ENCODE measurements at regions not wholly inside any gene's neighbourhood (a gene's known extent, or its start where the extent isn't known, plus 50 kb on each side); places are given as distances from the start of the nearest gene placed in this dataset.
"Not testable (repeated sequence)": the region's sequence is repeated elsewhere in the genome, so short reads cannot be mapped to it uniquely, and the experiment has no call there.

DNA sequence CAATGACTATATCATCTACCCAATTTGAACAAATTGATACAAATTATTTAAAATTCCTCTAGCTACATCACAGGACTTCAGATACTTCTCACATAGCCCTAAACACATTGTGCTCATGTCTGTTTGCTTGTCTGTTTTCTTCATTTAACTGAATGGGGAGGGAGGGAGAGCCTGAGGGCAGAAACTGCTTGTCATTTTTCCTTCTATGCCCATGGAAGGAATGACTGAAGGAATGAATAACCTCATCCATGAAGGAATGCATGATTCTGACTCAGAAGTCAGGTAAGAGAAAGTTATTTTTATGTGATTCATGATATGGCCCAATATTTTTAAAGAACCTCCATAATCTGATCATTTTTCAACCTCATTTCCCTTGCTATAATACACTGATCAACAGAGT is 418.0 kb upstream of the PITX2 start:
- ATAC-seq = no peak

DNA sequence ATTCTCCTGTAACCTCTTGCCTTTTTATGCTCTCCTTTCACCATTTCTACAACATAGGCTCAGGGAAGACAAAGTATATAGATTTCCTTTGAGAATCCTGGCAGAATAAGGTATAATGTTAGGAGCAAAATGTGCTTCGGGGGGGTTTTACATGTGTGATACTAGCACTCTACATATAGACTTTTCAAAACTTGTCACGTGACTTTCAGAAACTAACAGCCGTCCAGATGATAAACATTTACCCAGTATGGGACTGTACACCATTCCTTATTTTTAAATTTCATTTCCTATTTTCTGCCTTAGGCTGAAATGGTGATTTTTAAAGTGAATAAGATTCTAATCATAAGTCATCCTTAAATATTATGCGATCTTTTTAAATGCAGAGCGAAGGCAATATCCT is 420.4 kb upstream of the PITX2 start:
- no peak for ATAC-seq

DNA sequence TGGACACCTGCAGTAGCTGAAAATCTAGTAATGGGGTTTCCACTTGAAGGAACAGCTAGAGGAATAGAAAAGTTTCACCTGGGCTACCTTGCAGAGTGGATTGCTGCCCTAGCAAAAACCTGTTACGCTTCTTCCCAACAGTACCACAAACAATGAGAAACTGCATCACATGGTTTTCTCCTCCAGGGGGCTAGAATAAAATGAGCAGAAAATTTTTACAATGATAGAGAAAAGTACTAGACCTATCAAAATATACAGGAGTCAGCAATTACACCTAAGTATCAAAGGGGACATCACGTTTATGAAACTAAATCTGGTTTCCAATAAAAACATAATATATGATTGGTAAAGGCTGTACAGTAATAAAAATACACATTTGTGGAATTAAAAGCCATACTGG is 423.1 kb upstream of the PITX2 start:
- ATAC-seq = no peak

DNA sequence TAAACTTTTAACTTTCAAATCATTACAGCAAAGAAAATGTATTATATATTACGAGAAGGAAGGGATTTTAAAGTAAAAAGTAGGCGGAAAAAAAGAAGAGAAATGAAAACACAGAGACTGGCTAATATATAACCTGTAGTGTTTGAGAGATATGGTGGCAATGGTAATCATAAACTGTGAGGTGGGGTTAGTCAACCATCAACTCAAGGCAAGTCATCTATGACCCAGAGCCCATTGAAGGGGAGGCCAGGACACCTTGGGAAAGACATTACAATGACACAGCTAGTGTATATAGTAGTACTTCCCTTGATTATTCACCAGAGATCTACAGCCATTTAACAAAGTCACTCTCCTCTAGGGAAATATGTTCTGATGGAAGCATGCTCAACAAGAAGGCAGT is 423.9 kb upstream of the PITX2 start:
- no peak for ATAC-seq

DNA sequence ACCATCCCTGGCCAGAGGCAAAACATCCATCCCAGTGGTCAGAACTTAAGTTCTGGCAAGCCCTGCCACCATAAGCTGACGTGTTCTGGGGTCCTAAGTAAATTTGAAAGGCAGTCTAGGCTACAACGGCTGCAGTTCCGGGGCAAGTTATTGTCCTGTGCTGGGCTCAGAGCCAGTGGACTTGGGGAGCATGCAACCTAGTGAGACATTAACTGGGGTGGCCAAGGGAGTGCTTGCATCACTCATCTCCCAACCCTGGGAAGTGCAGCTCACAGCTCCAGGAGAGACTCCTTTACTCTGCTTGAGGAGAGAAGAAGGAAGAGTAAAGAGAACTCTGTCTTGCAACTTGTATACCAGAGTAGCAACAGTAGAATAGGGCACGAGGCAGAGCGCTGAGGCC is 425.4 kb upstream of the PITX2 start:
- ATAC-seq = no peak

DNA sequence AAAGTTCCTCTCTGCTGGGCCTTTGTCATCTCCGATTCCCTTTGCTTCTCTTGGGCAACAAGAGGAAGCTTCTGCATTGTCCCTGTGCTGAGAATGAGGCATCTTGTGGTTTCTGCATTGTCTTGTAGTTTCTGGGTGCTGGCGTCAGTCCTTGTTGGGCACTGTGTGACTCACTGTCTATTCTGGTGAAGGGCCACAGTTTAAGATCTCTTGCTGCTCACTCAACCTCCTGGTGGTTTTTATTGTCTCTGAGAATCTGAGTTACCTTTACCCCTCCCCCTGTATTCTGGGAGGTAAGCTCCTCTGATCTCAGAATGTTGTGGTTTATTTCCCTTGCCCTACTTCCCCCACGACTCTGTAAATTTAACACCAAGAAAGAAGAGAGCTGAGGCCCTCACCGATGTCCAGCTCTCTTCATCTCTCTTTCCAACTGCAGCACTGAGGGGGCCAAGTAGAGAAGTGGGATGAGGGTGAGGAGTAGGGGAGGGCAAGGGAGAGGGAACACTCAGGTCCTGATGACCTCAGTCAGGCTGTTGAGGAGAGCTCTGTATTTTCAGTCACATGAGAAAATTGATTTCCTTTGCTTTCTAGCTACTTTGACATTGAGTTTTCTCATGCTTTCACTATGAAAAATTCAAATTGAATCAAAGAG is 441.6 kb upstream of the PITX2 start:
- ATAC-seq = no peak

DNA sequence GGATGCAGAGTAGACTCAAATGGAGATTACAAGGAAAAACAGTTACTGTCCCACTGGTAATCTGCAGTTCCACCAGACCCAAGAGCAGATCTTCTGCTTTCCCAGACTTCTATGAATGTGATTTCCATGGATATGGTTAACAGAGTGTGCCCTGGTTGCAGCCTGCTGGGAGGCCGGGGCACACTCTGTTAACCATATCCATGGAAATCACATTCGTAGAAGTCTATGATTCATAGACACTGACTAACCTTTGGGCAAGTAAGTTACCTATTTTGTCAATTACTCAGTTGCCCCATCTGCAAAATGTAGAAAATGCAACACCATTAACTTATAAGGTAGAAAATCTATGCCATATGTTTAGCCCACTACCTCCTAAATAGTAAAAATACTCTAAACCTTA is 443.1 kb upstream of the PITX2 start:
- no peak for ATAC-seq

DNA sequence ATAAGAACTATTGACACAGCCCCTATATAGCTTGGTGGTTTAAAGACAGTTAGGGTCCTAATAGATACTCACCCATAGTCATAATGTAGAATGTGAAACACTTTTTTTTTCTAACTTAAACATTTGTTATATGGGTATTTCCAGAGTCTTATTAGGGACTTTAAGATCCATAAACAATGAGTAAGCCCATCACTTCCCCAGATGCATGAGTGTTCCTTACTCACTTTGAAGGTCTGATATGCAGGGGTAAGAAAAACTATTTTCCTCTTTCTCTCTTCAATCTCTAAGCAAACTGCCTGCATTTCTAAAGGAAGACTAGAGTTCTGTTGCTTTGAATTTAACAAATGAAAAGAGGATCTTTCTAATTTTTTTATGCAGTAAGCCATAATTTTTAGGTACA is 443.6 kb upstream of the PITX2 start:
- no peak for ATAC-seq

DNA sequence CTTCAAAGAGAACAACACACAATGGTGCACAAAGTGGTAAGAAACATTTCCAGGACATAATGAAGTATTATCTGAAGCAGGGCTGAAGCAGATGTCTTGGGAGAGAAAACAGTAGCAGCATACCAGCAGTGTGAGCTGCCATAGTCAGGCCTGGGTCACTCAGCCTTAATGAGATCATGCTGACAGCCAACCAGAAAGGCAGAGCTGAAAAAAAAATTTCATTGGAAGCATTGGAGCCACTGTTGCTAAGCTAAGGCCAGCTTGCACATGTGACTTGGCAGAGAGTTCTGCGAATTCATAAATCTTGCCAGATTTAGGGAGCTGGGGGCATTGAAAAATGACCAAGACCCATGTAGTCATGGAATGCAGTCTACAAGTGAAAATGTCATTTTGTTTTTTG is 444.0 kb upstream of the PITX2 start:
- ATAC-seq = no peak

DNA sequence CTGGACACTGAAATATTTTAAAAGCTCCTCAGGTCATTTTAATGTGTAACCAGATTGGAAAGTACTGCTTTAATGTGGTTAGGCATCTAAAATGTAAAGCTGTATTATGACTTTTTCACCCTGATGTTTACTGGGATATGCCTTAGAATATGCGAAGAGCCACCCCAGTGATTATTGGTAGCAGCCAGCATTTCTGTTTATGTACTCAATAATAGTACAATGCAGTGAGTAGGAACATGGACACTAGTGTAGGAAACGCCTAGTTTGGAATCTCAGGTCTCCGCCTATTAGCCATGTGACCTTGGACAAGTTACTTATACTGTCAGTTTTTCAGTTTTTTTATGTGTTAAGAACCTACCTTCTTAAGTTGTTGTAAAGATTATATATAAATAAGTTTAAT is 446.0 kb upstream of the PITX2 start:
- ATAC-seq = no peak

DNA sequence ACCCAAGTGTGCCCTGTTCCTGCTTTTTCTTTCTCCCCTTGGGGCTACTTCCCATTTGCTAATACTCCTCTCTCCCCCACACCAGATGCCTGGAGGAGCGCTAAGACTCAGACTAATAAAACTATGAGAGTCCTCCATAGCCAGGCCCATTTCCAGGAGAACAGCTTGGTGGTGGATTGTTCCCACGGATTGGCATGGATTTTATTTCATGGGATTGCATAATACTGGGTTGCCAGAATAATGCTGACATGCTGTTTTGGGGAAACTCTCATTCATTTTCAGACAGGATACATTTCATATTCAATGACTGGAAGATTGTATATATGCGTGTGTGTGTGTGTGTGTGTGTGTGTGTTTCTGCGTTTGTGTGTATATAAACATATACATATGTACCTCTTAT is 447.5 kb upstream of the PITX2 start:
- no peak for ATAC-seq

DNA sequence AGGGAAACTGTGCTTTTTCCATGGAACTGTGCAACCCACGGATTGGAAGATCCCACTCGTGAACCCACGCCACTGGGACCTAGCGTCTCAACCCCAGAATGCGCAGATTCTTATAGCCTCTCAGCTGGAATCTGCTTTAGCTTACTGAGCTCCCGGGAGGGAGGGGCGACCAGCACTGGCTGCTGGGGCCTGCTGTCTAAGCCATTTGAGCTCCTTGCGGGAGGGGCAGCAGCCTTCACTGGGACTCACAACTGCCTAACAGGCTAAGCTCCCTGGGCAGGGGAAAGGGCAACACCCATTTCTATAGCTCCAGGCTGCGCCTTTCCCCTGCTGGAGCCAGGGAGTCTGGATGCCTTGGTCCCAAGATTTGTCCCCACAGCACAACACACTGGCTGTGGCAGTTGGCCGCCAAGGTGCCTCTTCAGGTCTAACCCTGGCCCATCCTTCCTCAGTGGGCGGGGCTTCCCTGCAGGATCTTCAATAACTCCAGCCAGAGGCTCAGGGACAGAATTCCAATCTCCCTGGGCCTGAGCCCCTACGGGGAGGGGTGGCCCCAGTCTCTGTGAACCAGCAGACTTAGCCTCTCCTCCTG is 451.7 kb upstream of the PITX2 start:
- no peak for ATAC-seq

DNA sequence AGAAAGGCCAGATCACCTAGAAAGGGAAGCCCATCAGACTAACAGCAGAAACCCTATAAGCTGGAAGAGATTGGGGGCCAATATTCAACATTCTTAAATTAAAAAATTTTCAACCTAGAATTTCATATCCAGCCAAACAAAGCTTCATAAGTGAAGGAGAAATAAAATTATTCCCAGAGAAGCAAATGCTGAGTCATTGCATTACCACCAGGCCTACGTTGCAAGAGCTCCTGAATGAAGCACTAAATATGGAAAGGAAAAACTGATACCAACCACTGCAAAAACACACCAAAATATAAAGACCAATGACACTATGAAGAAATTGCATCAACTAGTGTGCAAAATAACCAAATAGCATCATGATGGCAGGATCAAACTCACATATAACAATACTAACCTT is 453.4 kb upstream of the PITX2 start:
- ATAC-seq = not testable (repeated sequence)

DNA sequence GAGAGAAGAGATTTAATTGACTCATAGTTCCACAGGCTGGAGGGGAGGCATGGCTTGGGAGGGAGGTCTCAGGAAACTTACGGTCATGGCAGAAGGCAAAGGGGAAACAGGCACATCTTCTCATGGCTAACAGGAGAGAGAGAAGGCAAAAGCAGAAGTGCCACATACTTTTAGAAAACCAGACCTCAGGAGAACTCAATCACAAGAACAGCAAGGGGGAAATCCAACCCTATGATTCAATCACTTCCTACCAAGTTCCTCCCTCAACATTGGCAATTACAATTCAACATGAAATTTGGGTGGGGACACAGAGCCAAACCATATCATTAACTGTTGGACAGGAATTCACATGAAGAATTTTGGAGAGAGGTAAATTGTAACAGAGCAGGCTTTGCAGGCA is 485.3 kb upstream of the PITX2 start:
- ATAC-seq = no peak

DNA sequence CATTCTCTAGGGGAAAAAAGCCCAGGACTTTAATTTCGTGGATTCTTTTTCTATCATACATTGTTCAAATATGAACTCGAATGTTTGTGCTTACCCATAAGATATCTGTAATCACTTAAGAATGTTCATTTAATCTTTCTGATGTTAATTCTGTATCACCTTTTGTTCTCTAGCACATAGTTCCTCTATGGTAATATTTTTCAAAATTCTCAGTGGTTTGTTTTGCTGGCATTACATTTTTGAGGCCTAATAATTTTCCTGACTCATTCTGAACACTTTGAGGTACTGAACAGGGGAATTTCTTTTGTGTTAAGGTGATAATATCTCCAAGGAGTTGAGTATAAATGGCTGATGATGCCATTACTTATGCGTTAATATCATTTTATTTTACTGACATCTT is 490.7 kb upstream of the PITX2 start:
- ATAC-seq = no peak

DNA sequence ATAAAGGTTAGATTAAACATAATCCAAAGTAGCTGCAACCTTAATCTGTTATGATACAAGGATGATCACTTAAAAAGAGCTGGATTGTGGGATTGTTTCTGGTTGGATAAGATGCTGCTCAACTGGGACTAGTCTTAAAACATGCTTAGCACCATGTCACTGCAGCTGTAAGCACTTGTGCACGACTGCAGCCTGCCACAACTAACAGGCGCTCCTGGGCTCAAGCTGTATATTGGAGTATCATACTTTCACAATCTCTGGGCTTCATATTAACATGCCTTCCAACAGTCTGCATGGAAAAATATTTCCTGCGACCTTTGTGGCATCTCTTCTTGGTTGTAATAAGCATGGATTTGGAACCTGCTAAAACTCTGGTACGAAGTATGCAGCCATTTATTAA is 493.0 kb upstream of the PITX2 start:
- ATAC-seq = no peak

DNA sequence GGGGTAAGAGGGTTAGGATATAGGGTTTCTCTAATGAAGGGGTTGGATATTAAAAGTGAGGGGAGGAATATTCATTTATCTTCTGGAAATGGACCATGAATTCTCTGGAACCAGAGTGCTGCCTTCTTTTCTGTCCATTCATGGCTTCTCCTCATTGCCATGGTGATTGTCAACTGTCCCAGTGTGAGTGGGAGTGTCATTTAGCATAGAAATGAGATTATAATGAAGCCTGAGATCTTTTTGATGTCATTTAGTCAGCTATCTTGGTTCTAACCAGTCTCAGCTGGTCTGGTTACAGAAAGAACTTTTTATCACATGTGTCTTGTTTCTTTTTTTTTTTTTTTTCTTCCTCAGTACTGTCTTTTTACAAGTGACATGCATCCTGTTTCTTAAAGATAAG is 497.3 kb upstream of the PITX2 start:
- no peak for ATAC-seq

DNA sequence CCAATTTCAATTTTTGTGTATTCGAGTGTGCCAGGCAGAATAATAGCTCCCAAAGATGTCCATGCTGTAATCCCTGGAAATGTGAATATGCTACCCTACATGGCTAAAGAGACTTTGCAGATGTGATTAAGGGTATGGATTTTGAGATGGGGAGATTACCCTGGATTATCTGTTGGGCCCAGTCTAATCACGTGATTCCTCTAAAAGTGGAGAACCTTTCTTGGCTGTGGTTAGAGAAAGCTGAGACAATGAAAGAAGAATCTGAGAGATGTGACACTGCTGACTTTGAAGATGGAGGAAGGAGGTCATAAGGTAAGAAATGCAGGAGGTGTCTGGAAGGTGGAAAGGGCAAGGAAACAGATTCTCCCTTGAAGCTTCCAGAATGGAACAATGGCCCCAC is 503.5 kb upstream of the PITX2 start:
- no peak for ATAC-seq

DNA sequence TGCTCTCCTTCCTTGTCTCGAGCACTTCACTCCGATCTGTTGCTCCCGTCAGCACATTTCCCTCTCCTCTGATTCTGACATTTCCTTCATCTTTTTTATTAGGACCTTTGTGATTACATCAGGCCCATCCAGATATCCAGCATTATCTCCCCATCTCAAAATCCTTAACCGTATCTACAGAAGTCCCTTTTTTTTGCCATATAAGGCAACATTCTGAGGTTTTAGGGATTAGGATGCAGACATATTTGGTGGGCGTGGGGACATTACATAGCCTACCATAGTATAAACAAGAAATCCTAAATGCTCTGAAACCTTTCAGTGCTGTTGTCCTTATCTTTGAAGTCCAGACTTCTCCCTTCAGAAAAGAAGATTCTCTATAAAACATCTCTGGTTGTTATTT is 505.0 kb upstream of the PITX2 start:
- ATAC-seq = no peak

DNA sequence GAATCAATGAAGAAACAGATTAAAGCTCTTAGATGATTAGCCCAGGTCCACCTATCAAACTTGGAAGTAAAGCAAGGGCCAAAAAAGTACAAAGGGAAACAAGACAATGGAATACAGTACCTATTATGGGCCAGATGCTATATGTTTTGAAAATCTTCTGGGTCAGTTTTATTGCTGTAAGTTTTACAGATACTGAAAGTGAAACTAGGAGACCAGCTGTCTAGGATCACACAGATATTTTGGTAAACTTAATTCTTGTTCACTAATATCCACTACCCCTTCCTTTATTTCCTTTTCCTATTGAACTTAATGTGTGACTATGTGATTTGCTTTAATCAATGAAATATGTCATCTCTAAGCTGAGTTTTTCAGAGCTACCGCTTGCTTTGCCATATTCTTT is 505.4 kb upstream of the PITX2 start:
- ATAC-seq = no peak

DNA sequence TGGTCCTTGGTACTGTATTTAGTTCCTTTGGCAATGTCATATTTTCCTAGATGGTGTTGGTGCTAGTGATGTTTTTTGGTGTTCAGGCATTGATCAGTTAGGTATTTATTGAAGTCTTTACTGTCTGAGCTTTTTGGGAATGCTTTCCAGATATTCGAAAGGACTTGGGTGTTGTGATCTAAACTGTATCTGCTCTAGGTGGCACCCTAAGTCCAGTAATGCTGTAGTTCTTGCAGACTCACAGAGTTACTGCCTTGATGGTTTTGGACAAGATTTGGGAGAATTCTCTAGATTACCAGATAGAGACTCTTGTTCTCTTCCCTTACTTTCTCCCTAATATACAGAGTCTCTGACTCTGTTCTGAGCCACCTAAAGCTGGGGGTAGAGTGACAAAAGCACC is 513.6 kb upstream of the PITX2 start:
- no peak for ATAC-seq

DNA sequence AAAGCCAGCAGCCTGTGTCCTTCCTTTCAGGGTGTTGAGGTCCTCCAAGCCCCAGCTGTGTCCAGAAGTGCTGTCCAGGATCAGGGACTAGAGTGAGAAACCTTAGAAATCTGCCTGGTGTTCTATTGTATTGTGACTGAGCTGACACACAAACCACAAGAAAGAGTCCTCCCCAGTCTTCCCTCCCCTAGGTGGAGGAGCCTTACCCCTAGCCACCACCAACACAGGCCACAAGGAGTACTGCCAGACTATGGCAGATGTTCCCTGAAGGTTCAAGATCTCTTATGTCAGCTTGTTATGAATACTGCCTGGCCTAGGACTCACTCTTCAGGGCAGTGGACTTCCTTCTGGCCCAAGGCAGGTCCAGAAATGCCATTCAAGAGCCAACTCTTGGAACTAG is 514.1 kb upstream of the PITX2 start:
- ATAC-seq = no peak

DNA sequence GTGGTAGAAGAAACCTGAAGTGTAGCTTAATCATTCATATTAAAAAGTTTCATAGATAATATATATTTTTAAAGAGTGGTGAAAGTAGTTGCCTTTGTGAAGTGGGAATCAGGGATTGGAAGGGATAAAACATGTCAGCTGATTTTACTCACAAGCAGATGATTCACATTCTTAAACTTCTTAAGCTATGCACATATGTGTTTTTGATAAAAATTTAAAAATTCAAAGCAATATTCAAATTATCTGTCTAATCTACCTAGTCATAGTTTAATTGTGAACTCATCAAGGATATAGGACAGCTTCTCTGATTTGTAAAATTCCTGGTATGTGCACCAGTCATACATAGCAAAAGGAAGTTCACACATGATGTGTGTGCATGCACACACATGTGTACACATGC is 520.6 kb upstream of the PITX2 start:
- ATAC-seq = no peak

DNA sequence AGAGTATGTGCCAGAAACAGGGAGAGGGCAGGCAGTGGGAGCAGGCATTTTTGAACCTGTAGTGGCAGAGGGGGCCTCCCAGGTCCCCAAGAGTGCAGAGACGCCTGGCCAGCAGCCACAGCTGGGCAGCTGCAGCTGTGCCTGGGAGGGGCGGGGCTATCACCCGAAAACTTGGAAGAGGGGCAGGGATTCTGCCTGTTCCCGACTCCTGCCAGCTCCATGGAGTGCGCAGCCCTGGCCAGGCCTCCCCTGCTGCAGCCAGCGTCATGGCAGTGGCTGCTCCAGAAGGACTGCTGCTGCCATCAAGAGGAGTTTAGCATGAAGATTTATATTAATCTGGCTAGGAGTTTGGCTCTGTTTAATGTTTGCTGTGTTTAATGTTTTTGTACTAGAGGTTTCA is 532.1 kb upstream of the PITX2 start:
- ATAC-seq = no peak

DNA sequence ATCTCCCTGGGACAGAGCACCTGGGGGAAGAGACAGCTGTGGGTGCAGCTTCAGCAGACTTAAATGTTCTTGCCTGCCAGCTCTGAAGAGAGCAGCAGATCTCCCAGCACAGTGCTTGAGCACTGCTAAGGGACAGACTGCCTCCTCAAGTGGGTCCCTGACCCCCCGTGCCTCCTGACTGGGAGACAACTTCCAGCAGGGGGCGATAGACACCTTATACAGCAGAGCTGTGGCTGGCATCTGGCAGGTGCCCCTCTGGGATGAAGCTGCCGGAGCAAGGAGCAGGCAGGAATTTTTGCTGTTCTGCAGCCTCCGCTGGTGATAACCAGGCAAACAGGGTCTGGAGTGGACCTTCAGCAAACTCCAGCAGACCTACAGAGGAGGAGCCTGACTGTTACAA is 541.7 kb upstream of the PITX2 start:
- not testable (repeated sequence) for ATAC-seq

All from esophagus mucosa (tissue), 1 donor.